HepG2 (cell line): ENCODE measurements at regions not wholly inside any gene's neighbourhood (a gene's known extent, or its start where the extent isn't known, plus 50 kb on each side); places are given as distances from the start of the nearest gene placed in this dataset.

Experiments used
- ATAC-seq: fragments of 200-7000 bp; cut with Tn5 transposase; 3 replicates; pipeline ENCODE4 v1.9.1; 2020; ENCODE audit warnings: mild to moderate bottlenecking, moderate library complexity
- BruUV-seq: library from RNA; stranded (reverse); fragments of 400-500 nt; replicated peaks from 2 replicates; lab custom pipeline; 2021; lab: Mats Ljungman, UMichigan
- CTCF ChIA-PET: fragments of 300-600 bp; formaldehyde crosslinking; extraction: SDS; loops from one replicate; lab custom pipeline; 2021; ENCODE audit warnings: low total read pairs, inconsistent platforms, low intra/inter-chr PET ratio; lab: Yijun Ruan, JAX
- POLR2A ChIA-PET: fragments of 350-600 bp; sonication (Branson Sonifier 250); formaldehyde crosslinking; loops from one replicate; lab custom pipeline; 2020; ENCODE audit warnings: antibody characterized with exemption, inconsistent platforms; lab: Yijun Ruan, JAX
- DNase-seq: peaks from one replicate; pipeline ENCODE4 v3.0.0-alpha.2; 2015; ENCODE audit warnings: low spot score
- FAIRE-seq: peaks from 3 replicates; lab custom pipeline; 2011; peaks lifted over from hg19 to GRCh38; lab: Jason Lieb, UNC
- H2AFZ ChIP-seq: one replicate; pipeline ENCODE4 v1.6.1; 2011; ENCODE audit warnings: low read length, inconsistent platforms
- H3K27ac ChIP-seq: fragments of 300-600 bp; 3 replicates; pipeline ENCODE4 v1.8.0; 2011; ENCODE audit warnings: mixed run types, mild to moderate bottlenecking, mixed read lengths, low read length, inconsistent platforms; ENCODE audit not compliant: insufficient read depth; ENCODE audit errors: extremely low read length
- H3K27me3 ChIP-seq, 2 experiments: fragments of 200-600 bp in 1 of 2; 2 replicates in 1 of 2; 3 replicates in 1 of 2; pipeline versions ENCODE4 v1.6.0 to v1.8.0; 2011; ENCODE audit warnings: low read length in 2 of 2, mild to moderate bottlenecking in 2 of 2, moderate library complexity in 2 of 2, inconsistent platforms in 1 of 2; ENCODE audit not compliant: insufficient read depth in 2 of 2, control insufficient read depth in 1 of 2
- H3K36me3 ChIP-seq, 2 experiments: fragments of 200-600 bp in 1 of 2; replicated peaks in 1 of 2; 2 replicates in 1 of 2; 3 replicates in 1 of 2; pipeline versions ENCODE4 v1.5.1 to v1.8.0; 2011; ENCODE audit warnings: low read length in 2 of 2, inconsistent platforms in 1 of 2; ENCODE audit not compliant: insufficient read depth in 2 of 2, control insufficient read depth in 1 of 2
- H3K4me1 ChIP-seq: 2 replicates; pipeline ENCODE4 v1.5.1; 2012; ENCODE audit warnings: low read length, inconsistent platforms; ENCODE audit not compliant: insufficient read depth
- H3K4me2 ChIP-seq: 2 replicates; pipeline ENCODE4 v1.6.0; 2011; ENCODE audit warnings: low read depth, low read length, inconsistent platforms
- H3K4me3 ChIP-seq, 3 experiments: fragments of 200-600 bp in 1 of 3; sonication (generic), shearing (Covaris generic) in 1 of 3; replicated peaks in 1 of 3; 2 replicates each; pipeline ENCODE4 v1.5.1; 2011 to 2016; ENCODE audit warnings: low read length in 3 of 3, inconsistent platforms in 2 of 3, low read depth in 2 of 3, mild to moderate bottlenecking in 2 of 3, control low read depth in 1 of 3, mixed read lengths in 1 of 3; ENCODE audit not compliant: insufficient read depth in 1 of 3
- H3K79me2 ChIP-seq: one replicate; pipeline ENCODE4 v1.6.1; 2011; ENCODE audit warnings: low read length, inconsistent platforms; ENCODE audit not compliant: insufficient read depth
- H3K9ac ChIP-seq: 2 replicates; pipeline ENCODE4 v1.6.0; 2011; ENCODE audit warnings: mild to moderate bottlenecking, low read depth, low read length, inconsistent platforms; ENCODE audit not compliant: insufficient read depth
- H3K9me3 ChIP-seq: 2 replicates; pipeline ENCODE4 v1.5.1; 2012; ENCODE audit warnings: mild to moderate bottlenecking, low read length
- H4K20me1 ChIP-seq: 2 replicates; pipeline ENCODE4 v1.6.0; 2011; ENCODE audit warnings: inconsistent platforms, mild to moderate bottlenecking, low read length, moderate library complexity; ENCODE audit not compliant: insufficient read depth
- ATF2 ChIP-seq: sonication (generic); formaldehyde crosslinking; IDR thresholded peaks from 2 replicates; pipeline ENCODE4 v1.4.0; 2020; ENCODE audit warnings: missing genetic modification reagents
- ATF7 ChIP-seq, 2 experiments: fragments of 450-650 bp in 1 of 2; sonication (generic) in 1 of 2; formaldehyde crosslinking in 1 of 2; IDR thresholded peaks; 2 replicates each; pipeline versions ENCODE4 v1.4.0 to v1.6.1; 2016 to 2020; ENCODE audit warnings: antibody characterized with exemption in 1 of 2, mild to moderate bottlenecking in 1 of 2, missing genetic modification reagents in 1 of 2
- CEBPG ChIP-seq: IDR thresholded peaks from 2 replicates; pipeline ENCODE4 v1.6.1; 2016
- EHMT2 ChIP-seq: fragments of 200-600 bp; sonication (generic); IDR thresholded peaks from 2 replicates; pipeline ENCODE4 v1.7.0; 2017; ENCODE audit warnings: antibody characterized with exemption, low read depth, low read length, borderline replicate concordance
- HDAC1 ChIP-seq: sonication (generic); formaldehyde crosslinking; IDR thresholded peaks from 2 replicates; pipeline ENCODE4 v1.5.1; 2020; ENCODE audit warnings: mild to moderate bottlenecking, missing genetic modification reagents
- KLF15 ChIP-seq: sonication (generic); formaldehyde crosslinking; IDR thresholded peaks from 2 replicates; pipeline ENCODE4 v1.8.1; 2023; ENCODE audit warnings: borderline replicate concordance, mild to moderate bottlenecking, inconsistent platforms, missing genetic modification reagents, mixed read lengths
- MBD4 ChIP-seq: IDR thresholded peaks from 2 replicates; pipeline ENCODE4 v1.6.1; 2012; ENCODE audit warnings: low read length, inconsistent platforms, borderline replicate concordance
- MYNN ChIP-seq: sonication (generic); formaldehyde crosslinking; IDR thresholded peaks from 2 replicates; pipeline ENCODE4 v1.4.0; 2020; ENCODE audit warnings: mild to moderate bottlenecking, low read depth, missing genetic modification reagents
- NFYC ChIP-seq: IDR thresholded peaks from 2 replicates; pipeline ENCODE4 v1.6.1; 2016; ENCODE audit warnings: missing genetic modification reagents, missing compliant biosample characterization
- SMARCC2 ChIP-seq: fragments of 450-650 bp; IDR thresholded peaks from 2 replicates; pipeline ENCODE4 v1.6.1; 2017; ENCODE audit warnings: antibody characterized with exemption, mild to moderate bottlenecking
- TBX2 ChIP-seq: sonication (generic); formaldehyde crosslinking; IDR thresholded peaks from 2 replicates; pipeline ENCODE4 v1.5.0; 2020; ENCODE audit warnings: missing genetic modification reagents, mild to moderate bottlenecking, borderline replicate concordance
- ZNF256 ChIP-seq: sonication (generic); formaldehyde crosslinking; conservative IDR thresholded peaks from 2 replicates; pipeline ENCODE4 v1.4.0; 2020; ENCODE audit warnings: missing genetic modification reagents
- ZNF264 ChIP-seq: sonication (generic); formaldehyde crosslinking; IDR thresholded peaks from 2 replicates; pipeline ENCODE4 v1.4.0; 2020; ENCODE audit warnings: missing genetic modification reagents
- ZNF550 ChIP-seq: sonication (generic); formaldehyde crosslinking; IDR thresholded peaks from 2 replicates; pipeline ENCODE4 v1.4.0; 2020; ENCODE audit warnings: mild to moderate bottlenecking, missing genetic modification reagents, borderline replicate concordance
- ZNF619 ChIP-seq: sonication (generic); formaldehyde crosslinking; IDR thresholded peaks from 2 replicates; pipeline ENCODE4 v1.4.0; 2020; ENCODE audit warnings: mild to moderate bottlenecking, missing genetic modification reagents
- ZNF652 ChIP-seq: IDR thresholded peaks from 2 replicates; pipeline ENCODE4 v1.6.1; 2016; ENCODE audit warnings: low read depth, borderline replicate concordance
- WGBS: methylation state at CpG from one replicate; pipeline ENCODE4 v1.1.6; 2017; ENCODE audit warnings: low lambda C conversion rate; 5-methylcytosine and 5-hydroxymethylcytosine counted together
- in situ Hi-C: cut with HindIII; loops from 2 replicates; pipeline ENCODE4 v1.10.0; 2017; ENCODE audit warnings: low pct_unique_long_range_greater_than_20kb; ENCODE audit not compliant: extremely low pct_ligation_motif_present
- intact Hi-C: fragments of 100-400 bp; cut with micrococcal nuclease; formaldehyde crosslinking; loops from one replicate; pipeline ENCODE4 v1.10.0; 2022; ENCODE audit not compliant: unreplicated experiment

DNA sequence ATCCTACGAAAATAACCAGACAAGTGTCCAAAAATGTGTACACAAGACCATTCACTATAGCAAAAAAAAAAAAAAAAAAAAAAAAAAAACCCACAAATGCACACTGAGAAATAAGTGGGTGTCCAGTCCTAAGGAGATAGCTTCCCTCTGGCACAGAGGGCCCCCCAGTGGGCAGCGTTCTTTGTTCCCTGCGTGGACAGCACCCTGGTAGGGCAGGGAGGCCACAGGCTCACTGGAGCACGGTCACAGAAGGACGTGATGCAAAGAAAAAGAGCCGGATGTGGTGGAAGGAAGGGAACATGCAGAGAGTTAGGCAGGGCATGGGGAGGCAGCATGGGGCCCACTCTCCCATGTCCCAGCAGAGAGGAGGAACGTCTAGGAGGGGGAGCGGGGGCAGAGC, 210.7 kb upstream of the NSMCE3 start:
- in situ Hi-C loops = no loop called here
- H3K4me3 ChIP-seq = no peak overlapping the region
- peaks cover 0 to 2% of the 10 kb centered on the region in 2 experiments; a peak in 2 of 5 replicates for H3K27me3 ChIP-seq
- no peaks in the 10 kb centered on the region for H3K9me3 ChIP-seq
- POLR2A ChIA-PET = no interaction called here
- no peak overlapping the region for H3K9ac ChIP-seq
- TF ChIP-seq CEBPG (CRISPR knock-in tag) (no peak), ATF7 (IDR thresholded peaks at IDR 0.05) (no peak), ATF7 (CRISPR knock-in tag; IDR thresholded peaks at IDR 0.05) (no peak), ZNF256 (no peak), EHMT2 (no peak), ZNF619 (CRISPR knock-in tag) (no peak), SMARCC2 (no peak), MYNN (no peak), TBX2 (no peak), ZNF264 (no peak), ZNF550 (no peak), NFYC (CRISPR knock-in tag) (no peak), ATF2 (CRISPR knock-in tag) (no peak), MBD4 (no peak), KLF15 (CRISPR knock-in tag) (no peak), ZNF652 (CRISPR knock-in tag) (no peak), HDAC1 (CRISPR knock-in tag) (no peak)
- TF ChIP-seq, all 625 proteins: peak for 0
- Histone ChIP-seq H3K4me2 (no peak overlapping the region), H2AFZ (no peak overlapping the region), H3K4me1 (no peaks in the 10 kb centered on the region), H4K20me1 (no peaks in the 10 kb centered on the region), H3K36me3 (no peaks in the 10 kb centered on the region), H3K79me2 (no peaks in the 10 kb centered on the region), H3K27ac (no peak overlapping the region)
- intact Hi-C loops = no loop called here
- no TSS peak for BruUV-seq
- DNase-seq (no peak), FAIRE-seq (no peak), ATAC-seq (no peak)
- CTCF ChIA-PET = no interaction called here
- 4% methylated on average over 8 of the region's 8 CpGs for WGBS
